H1 (cell line): ENCODE measurements at regions not wholly inside any gene's neighbourhood (a gene's known extent, or its start where the extent isn't known, plus 50 kb on each side); places are given as distances from the start of the nearest gene placed in this dataset.

Source experiments
- CTCF ChIA-PET: fragments of 300-600 bp; sonication (Branson Sonifier 250); formaldehyde crosslinking; loops from one replicate; lab custom pipeline; 2021; ENCODE audit not compliant: partially characterized antibody; lab: Charles Lee
- POLR2A ChIA-PET: fragments of 300-600 bp; sonication (Branson Sonifier 250); formaldehyde crosslinking; loops from one replicate; lab custom pipeline; 2021; ENCODE audit warnings: inconsistent platforms; ENCODE audit not compliant: partially characterized antibody; lab: Charles Lee
- DNase-seq, 2 experiments: peaks; one replicate each; pipeline versions ENCODE4 v3.0.0 to v3.0.0-alpha.2; 2010 to 2022; ENCODE audit warnings: low spot score in 2 of 2, low read depth in 1 of 2, mixed read lengths in 1 of 2
- FAIRE-seq: peaks from 2 replicates; lab custom pipeline; 2011; peaks lifted over from hg19 to GRCh38; lab: Jason Lieb, UNC
- H2AFZ ChIP-seq: 2 replicates; pipeline ENCODE4 v1.8.1; 2012; ENCODE audit warnings: low read length, inconsistent platforms
- H2AK5ac ChIP-seq: 2 replicates; pipeline ENCODE4 v1.6.1; 2013; ENCODE audit warnings: low read depth, low read length
- H2BK120ac ChIP-seq: replicated peaks from 2 replicates; pipeline ENCODE3; 2013; ENCODE audit warnings: low read depth, low read length, inconsistent platforms
- H2BK12ac ChIP-seq: 2 replicates; pipeline ENCODE4 v1.6.1; 2013; ENCODE audit warnings: low read depth, low read length
- H2BK15ac ChIP-seq: 2 replicates; pipeline ENCODE4 v1.6.1; 2013; ENCODE audit warnings: low read length
- H2BK20ac ChIP-seq: 2 replicates; pipeline ENCODE4 v1.6.1; 2013; ENCODE audit warnings: low read length
- H2BK5ac ChIP-seq: 2 replicates; pipeline ENCODE4 v1.6.1; 2013; ENCODE audit warnings: low read depth, low read length
- H3K14ac ChIP-seq: 2 replicates; pipeline ENCODE4 v1.6.1; 2013; ENCODE audit warnings: inconsistent platforms; ENCODE audit not compliant: insufficient read length
- H3K18ac ChIP-seq: 2 replicates; pipeline ENCODE4 v1.6.1; 2013; ENCODE audit warnings: low read length; ENCODE audit errors: extremely low read depth
- H3K23ac ChIP-seq: 2 replicates; pipeline ENCODE4 v1.6.1; 2013; ENCODE audit warnings: inconsistent platforms; ENCODE audit not compliant: insufficient read length
- H3K23me2 ChIP-seq: 2 replicates; pipeline ENCODE4 v1.6.1; 2013; ENCODE audit warnings: low read depth, low read length
- H3K27ac ChIP-seq: 2 replicates; pipeline ENCODE4 v1.6.1; 2011; ENCODE audit warnings: low read depth, low read length, inconsistent platforms
- H3K27me3 ChIP-seq, 4 experiments: replicated peaks in 1 of 4; 1 replicate in 1 of 4; 2 replicates in 3 of 4; pipeline versions ENCODE4 v1.6.1 to v1.8.1; 2011 to 2013; ENCODE audit warnings: low read length in 3 of 4, mild to moderate bottlenecking in 3 of 4, inconsistent platforms in 2 of 4, mixed read lengths in 2 of 4, moderate library complexity in 1 of 4; ENCODE audit not compliant: control insufficient read depth in 3 of 4, insufficient read depth in 3 of 4; ENCODE audit errors: extremely low read depth in 1 of 4
- H3K36me3 ChIP-seq, 4 experiments: 2 replicates each; pipeline versions ENCODE4 v1.6.1 to v1.8.1; 2011 to 2013; ENCODE audit warnings: mild to moderate bottlenecking in 4 of 4, low read length in 3 of 4, moderate library complexity in 2 of 4, control low read depth in 1 of 4, inconsistent platforms in 1 of 4; ENCODE audit not compliant: insufficient read depth in 4 of 4, control insufficient read depth in 2 of 4
- H3K4ac ChIP-seq: replicated peaks from 2 replicates; pipeline ENCODE3; 2013; ENCODE audit warnings: low read length, low read depth, mixed read lengths, inconsistent platforms; ENCODE audit not compliant: insufficient read length
- H3K4me1 ChIP-seq, 4 experiments: replicated peaks in 1 of 4; 1 replicate in 1 of 4; 2 replicates in 3 of 4; pipeline versions ENCODE4 v1.6.1 to v1.8.1; 2011 to 2013; ENCODE audit warnings: low read length in 3 of 4, inconsistent platforms in 2 of 4, mixed read lengths in 1 of 4; ENCODE audit not compliant: insufficient read depth in 4 of 4, control insufficient read depth in 3 of 4
- H3K4me2 ChIP-seq, 2 experiments: 2 replicates each; pipeline versions ENCODE4 v1.6.1 to v1.8.1; 2011 to 2013; ENCODE audit warnings: low read depth in 2 of 2, low read length in 2 of 2, control low read depth in 1 of 2, inconsistent platforms in 1 of 2, mild to moderate bottlenecking in 1 of 2; ENCODE audit not compliant: insufficient read depth in 1 of 2
- H3K4me3 ChIP-seq, 4 experiments: fragments of 200-600, 300-600 bp in 1 of 4; sonication (generic), shearing (Covaris generic), sonication (Bioruptor Twin) in 1 of 4; 2 replicates each; pipeline versions ENCODE4 v1.5.1 to v1.8.1; 2011 to 2016; ENCODE audit warnings: low read length in 4 of 4, low read depth in 3 of 4, control low read depth in 2 of 4, inconsistent platforms in 2 of 4, mild to moderate bottlenecking in 2 of 4, mixed read lengths in 1 of 4, moderate library complexity in 1 of 4; ENCODE audit not compliant: insufficient read depth in 2 of 4; ENCODE audit errors: extremely low read depth in 1 of 4
- H3K56ac ChIP-seq: replicated peaks from 2 replicates; pipeline ENCODE3; 2013; ENCODE audit warnings: low read depth, mild to moderate bottlenecking, mixed read lengths, low read length, inconsistent platforms; ENCODE audit not compliant: insufficient read length
- H3K79me1 ChIP-seq: 2 replicates; pipeline ENCODE4 v1.6.1; 2013; ENCODE audit warnings: low read depth, low read length, control low read depth
- H3K79me2 ChIP-seq, 2 experiments: 2 replicates each; pipeline versions ENCODE4 v1.6.1 to v1.8.1; 2012 to 2013; ENCODE audit warnings: low read length in 2 of 2, mild to moderate bottlenecking in 2 of 2, inconsistent platforms in 1 of 2; ENCODE audit not compliant: insufficient read depth in 2 of 2, control insufficient read depth in 1 of 2
- H3K9ac ChIP-seq, 4 experiments: replicated peaks in 1 of 4; 1 replicate in 1 of 4; 2 replicates in 3 of 4; pipeline versions ENCODE4 v1.6.1 to v1.8.1; 2011 to 2013; ENCODE audit warnings: low read depth in 3 of 4, low read length in 3 of 4, control low read depth in 2 of 4, mild to moderate bottlenecking in 2 of 4, moderate library complexity in 2 of 4, inconsistent platforms in 1 of 4; ENCODE audit errors: extremely low read depth in 1 of 4
- H3K9me3 ChIP-seq, 2 experiments: 2 replicates each; pipeline versions ENCODE4 v1.6.1 to v1.8.1; 2012 to 2013; ENCODE audit warnings: mild to moderate bottlenecking in 2 of 2, moderate library complexity in 2 of 2, control low read depth in 1 of 2, inconsistent platforms in 1 of 2, low read depth in 1 of 2, low read length in 1 of 2, mixed read lengths in 1 of 2; ENCODE audit not compliant: insufficient read depth in 2 of 2
- H4K20me1 ChIP-seq, 2 experiments: replicated peaks in 1 of 2; 2 replicates each; pipeline versions ENCODE3 to v1.8.1; 2011 to 2013; ENCODE audit warnings: inconsistent platforms in 2 of 2, low read length in 2 of 2, mild to moderate bottlenecking in 1 of 2; ENCODE audit not compliant: insufficient read depth in 2 of 2, control insufficient read depth in 1 of 2
- H4K5ac ChIP-seq: 2 replicates; pipeline ENCODE4 v1.6.1; 2013; ENCODE audit warnings: low read length, low read depth, mixed read lengths, inconsistent platforms; ENCODE audit not compliant: insufficient read length
- H4K8ac ChIP-seq: 2 replicates; pipeline ENCODE4 v1.8.0; 2013; ENCODE audit warnings: mild to moderate bottlenecking, moderate library complexity, low read length, inconsistent platforms; ENCODE audit not compliant: insufficient read depth; ENCODE audit errors: extremely low read depth
- H4K91ac ChIP-seq: replicated peaks from 2 replicates; pipeline ENCODE3; 2013; ENCODE audit warnings: low read length, mixed read lengths, inconsistent platforms; ENCODE audit not compliant: insufficient read length
- POU5F1 ChIP-seq: IDR thresholded peaks from 2 replicates; pipeline ENCODE4 v1.6.1; 2011; ENCODE audit warnings: low read depth, mild to moderate bottlenecking, low read length, moderate library complexity
- RBBP5 ChIP-seq: IDR thresholded peaks from 2 replicates; pipeline ENCODE4 v1.7.1; 2012; ENCODE audit warnings: low read depth, mild to moderate bottlenecking, inconsistent platforms, low read length, moderate library complexity, borderline replicate concordance
- SIRT6 ChIP-seq: IDR thresholded peaks from one replicate; pipeline ENCODE4 v1.7.1; 2012; ENCODE audit warnings: low read length, inconsistent platforms
- SRF ChIP-seq: IDR thresholded peaks from 2 replicates; pipeline ENCODE4 v1.6.1; 2011; ENCODE audit warnings: mild to moderate bottlenecking, low read depth, low read length, moderate library complexity
- TAF7 ChIP-seq: optimal IDR thresholded peaks from 2 replicates; pipeline ENCODE3; 2011; ENCODE audit warnings: low read depth, mild to moderate bottlenecking, inconsistent platforms, low read length, moderate library complexity, borderline replicate concordance
- WGBS, 2 experiments: shearing (Covaris generic) in 1 of 2; methylation state at CpG; one replicate each; pipeline versions ENCODE4 v1.1.6 to v1.1.7; 2013 to 2015; ENCODE audit warnings: low lambda C conversion rate in 2 of 2, mixed read lengths in 2 of 2, inconsistent platforms in 1 of 2, low coverage in 1 of 2, missing lambda C conversion rate in 1 of 2; ENCODE audit not compliant: insufficient replicate concordance in 2 of 2, insufficient coverage in 1 of 2, insufficient read length in 1 of 2; ENCODE audit errors: extremely low coverage in 1 of 2, missing lambda C conversion rate in 1 of 2; 5-methylcytosine and 5-hydroxymethylcytosine counted together
- TF ChIP-seq, protein P1 (sequence below): IDR thresholded peaks from 2 replicates; pipeline ENCODE4 v1.6.1; 2012; ENCODE audit warnings: inconsistent platforms

DNA sequence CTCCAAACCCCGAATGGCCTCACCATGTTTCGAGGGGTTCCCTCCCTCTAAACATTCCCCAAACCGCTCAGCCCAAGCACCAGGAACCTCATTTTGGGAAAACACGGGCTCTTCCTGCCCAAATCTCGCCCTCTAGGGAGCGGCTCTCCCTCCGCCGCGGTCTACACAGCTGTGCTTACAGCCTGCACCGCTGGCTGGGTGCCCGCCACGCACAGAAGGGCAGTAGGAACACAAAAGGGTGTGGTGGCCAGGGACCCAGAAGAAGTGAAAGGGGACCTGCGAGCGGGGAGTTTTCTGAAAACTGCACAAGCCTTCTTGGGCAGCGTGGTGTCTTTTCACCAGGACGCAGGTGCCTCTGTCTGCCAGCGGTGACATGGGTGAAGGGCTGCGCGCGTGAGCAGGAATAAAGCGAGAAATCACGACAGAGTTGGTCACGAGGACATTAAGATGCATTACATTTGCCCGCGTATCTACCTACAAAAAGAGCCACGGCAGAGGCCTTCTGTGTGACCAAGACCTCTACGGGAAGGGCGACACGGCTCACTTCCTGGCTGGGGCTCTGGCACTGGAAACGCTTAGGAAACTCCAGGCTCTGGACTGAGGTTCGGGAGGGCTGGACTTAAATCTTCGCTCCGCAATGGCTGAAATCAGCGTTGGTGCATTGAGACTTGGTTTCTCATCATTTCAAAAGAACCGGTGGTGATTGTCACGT, 171.7 kb downstream of the LSM5 start:
- Histone ChIP-seq H2BK5ac (no peak overlapping the region), H3K9me3 (no peaks in the 10 kb centered on the region), H4K20me1 (no peaks in the 10 kb centered on the region), H3K27me3 (no peaks in the 10 kb centered on the region; a peak in 1 of 7 replicates), H3K79me2 (no peaks in the 10 kb centered on the region), H3K23me2 (no peaks in the 10 kb centered on the region; the same call in 1 of the 2 replicates), H2BK12ac (no peak overlapping the region), H4K8ac (no peak overlapping the region; the same call in 1 of the 2 replicates), H3K4me3 (no peak overlapping the region), H2BK15ac (no peak overlapping the region), H4K5ac (no peak overlapping the region), H3K36me3 (no peaks in the 10 kb centered on the region), H3K27ac (no peak overlapping the region), H3K23ac (no peak overlapping the region), H4K91ac (no peak overlapping the region), H2AFZ (peak overlapping the region; percentile 38; the same call in 1 of the 2 replicates), H3K56ac (no peak overlapping the region), H2BK20ac (no peak overlapping the region), H3K4me1 (no peaks in the 10 kb centered on the region; a peak in 1 of 7 replicates), H3K4ac (no peak overlapping the region), H2AK5ac (no peak overlapping the region), H3K9ac (no peak overlapping the region), H3K79me1 (no peaks in the 10 kb centered on the region), H3K4me2 (no peak overlapping the region), H2BK120ac (no peak overlapping the region), H3K18ac (no peak overlapping the region), H3K14ac (no peak overlapping the region)
- DNase-seq (peak in 1 of 2 experiments; percentile 45), FAIRE-seq (no peak)
- ChIA-PET POLR2A (no interaction called here), CTCF (interaction anchor here (0.6 to 1.3 kb wide), 3 partner anchors 16 to 43 kb away, joined by 3 read pairs; no protein-coding TSS in a partner anchor)
- 92% methylated on average over 36 of the region's 36 CpGs; no CpG with 5 or more reads in 1 of the 2 experiments for WGBS, 2 experiments
- TF ChIP-seq, protein P1, sequence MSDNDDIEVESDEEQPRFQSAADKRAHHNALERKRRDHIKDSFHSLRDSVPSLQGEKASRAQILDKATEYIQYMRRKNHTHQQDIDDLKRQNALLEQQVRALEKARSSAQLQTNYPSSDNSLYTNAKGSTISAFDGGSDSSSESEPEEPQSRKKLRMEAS = no peak
- TF ChIP-seq SRF = no peak
- no peak for TF ChIP-seq POU5F1
- TF ChIP-seq SIRT6 = no peak
- TF ChIP-seq RBBP5 = no peak
- TF ChIP-seq TAF7 = no peak
